GM19240 (cell line): ENCODE measurements at regions not wholly inside any gene's neighbourhood (a gene's known extent, or its start where the extent isn't known, plus 50 kb on each side); places are given as distances from the start of the nearest gene placed in this dataset.
"Not testable (repeated sequence)": the region's sequence is repeated elsewhere in the genome, so short reads cannot be mapped to it uniquely, and the experiment has no call there.

ENCODE experiments used
- DNase-seq: peaks from one replicate; pipeline ENCODE4 v3.0.0; 2011; ENCODE audit warnings: low spot score; ENCODE audit not compliant: insufficient read length

DNA sequence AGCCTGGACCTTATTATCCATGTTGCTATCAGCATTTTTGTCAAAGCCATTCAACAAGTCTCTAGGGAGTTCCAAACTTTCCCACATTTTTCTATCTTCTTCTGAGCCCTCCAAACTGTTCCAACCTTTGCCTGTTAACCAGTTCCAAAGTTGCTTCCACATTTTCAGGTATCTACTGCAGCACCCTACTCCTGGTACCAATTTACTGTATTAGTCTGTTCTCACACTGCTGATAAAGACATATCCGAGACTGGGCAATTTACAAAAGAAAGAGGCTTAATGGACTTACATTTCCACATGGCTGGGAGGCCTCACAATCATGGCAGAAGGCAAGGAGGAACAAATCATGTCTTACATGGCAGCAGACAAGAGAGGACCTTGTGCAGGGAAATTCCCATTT lies 416.2 kb downstream of the LRRC70 start:
- not testable (repeated sequence) for DNase-seq

DNA sequence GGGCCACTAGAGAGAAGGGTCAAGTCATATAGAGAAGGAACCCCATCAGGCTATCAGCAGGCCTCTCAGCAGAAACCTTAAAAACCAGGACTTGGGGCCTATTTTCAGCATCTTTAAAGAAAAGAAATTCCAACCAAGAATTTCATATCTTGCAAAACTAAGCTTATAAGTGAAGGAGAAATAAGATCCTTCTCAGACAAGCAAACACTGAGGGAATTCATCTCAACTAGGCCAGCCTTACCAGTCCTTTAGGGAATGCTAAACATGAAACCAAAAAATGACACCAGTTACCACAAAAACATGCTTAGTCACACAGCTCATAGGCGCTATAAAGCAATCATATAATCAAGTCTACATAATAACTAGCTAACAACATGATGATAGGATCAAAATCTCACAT lies 407.1 kb downstream of the LRRC70 start:
- DNase-seq = no peak

DNA sequence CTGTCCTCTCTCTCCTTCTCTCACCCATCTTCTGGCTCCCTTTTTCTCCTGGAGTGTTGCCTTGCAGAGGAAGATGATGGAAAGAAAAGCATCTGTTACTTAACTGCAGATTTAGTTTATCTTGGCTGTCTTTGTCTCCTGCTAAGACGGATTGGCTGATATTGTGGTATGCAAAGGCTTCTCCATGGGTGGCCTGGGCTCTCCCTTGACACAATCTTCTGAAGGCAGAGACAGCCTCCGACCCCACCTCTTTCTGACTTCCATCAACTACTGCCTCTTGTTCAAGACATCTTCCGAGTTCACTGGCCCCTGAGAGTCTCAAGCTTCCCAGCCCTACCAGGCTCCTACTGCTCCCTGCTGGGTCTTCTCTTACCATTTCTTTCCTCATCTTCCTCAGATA lies 403.7 kb downstream of the LRRC70 start:
- DNase-seq = no peak

DNA sequence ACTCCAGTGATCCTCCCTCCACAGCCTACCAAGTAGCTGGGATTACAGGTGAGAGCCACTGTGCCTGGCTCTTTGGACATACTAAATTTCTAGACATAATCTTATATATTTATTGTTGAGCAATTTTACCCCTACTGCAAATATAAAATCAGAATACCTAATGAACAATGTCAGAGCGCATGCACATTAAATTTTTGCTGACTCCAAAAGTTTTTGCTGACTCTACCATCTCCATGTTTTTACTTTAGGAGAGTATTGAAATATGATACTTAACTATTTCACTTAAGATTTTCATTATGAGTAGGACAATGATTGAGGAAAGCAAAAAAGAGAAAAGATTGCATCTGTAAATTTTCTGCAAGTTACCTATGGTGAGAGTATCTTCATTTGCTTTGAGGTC lies 402.3 kb downstream of the LRRC70 start:
- no peak for DNase-seq

DNA sequence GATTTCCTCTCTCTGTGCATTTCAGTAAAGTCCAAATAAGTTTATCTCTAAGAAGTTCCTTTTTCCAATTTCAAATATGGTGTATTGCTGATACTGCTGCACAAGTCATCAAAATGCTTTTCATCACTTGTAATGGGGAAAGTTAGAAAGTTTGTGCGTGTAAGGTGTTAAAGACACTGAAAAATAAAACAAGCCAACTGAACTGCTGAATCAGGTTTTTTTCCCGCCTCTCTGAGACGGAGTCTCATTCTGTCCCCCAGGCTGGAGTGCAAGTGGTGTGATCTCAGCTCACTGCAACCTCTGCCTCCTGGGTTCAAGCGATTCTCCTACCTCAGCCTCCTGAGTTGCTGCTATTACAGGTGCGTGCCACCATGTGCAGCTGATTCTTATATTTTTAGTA lies 400.9 kb downstream of the LRRC70 start:
- no peak for DNase-seq

DNA sequence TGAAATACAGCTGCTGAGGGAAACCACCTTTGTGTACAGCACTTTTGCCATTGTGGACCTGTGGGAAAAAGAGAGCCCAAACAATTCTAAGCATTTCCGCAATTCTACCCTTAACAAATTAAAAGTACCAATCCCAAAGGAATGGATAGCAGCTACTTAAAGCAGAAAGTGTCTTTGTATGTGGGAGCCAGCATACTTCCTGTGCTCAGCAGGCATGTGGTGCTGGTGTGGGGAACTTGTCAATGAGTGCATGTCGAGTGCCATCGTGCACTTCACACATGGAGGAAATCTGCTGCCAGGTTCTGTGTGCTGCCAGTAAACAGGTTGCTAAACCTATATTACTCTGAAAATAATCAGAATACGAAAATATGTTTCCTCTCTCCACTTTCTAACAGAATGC lies 399.0 kb downstream of the LRRC70 start:
- no peak for DNase-seq

DNA sequence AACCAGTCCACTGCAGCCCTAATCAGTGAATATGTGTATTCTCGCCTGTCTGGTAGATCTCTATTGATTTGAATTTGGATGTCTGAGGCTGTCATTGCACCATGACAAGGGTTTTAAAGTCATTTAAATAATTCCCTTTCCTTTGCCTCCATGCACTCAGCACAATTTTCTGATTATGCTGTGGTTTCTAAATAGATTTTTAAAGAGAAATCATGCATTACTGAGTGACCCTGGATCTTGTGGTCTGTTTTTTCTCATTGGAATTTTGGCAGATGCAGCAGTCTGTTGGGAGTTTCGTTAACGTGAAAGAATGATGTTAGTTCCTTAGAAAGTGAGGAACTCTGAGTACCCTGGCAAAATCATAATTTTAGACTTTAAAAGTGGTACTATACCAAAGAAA lies 396.0 kb downstream of the LRRC70 start:
- DNase-seq = no peak

DNA sequence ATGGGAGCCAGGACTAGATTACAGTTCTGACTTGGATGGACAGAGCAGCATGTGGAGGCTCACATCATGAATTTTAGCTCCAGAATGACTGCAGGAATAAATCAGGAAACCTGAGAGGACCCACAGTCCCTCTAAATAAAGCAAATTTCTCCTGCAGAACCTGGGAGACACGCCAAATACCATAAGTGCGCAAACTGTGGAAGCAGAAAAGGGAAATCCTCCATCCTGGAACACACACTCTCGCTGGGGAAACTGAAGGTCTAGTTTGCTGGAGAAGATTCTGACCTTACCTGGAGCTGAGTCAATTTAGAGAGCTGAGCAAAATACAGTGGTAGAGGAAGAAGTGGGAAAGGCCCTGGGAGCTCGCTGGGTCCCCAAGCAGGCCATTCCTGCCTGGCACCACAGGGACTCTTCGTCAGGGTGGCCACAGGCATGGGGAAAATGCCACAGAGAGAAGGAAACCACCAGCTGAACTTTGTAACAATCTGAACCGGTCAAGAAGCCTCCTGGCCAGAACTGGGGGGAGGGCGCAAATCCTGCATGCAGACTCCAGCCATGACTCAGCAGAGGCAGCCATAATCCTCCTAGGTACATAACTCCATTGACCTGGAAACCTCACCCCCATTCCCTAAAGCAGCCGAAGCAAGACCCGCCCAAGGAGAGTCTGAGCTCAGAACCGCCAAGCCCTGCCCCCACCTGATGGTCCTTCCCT lies 390.9 kb downstream of the LRRC70 start:
- DNase-seq = no peak

DNA sequence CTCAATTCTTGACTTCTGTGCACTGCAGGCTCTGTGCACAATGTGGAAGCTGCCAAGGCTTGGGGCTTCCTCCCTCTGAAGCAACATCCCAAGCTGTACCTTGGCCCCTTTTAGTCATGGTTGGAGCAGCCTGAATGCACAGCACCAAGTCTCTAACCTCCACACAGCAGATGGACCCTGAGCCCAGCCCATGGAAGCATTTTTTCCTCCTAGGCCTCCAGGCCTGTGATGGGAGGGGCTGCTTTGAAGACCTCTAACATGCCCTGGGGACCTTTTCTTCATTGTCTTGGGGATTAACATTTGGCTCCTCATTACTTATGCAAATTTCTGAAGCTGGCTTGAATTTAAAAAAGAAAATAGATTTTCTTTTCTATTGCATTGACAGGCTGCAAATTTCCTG lies 385.8 kb downstream of the LRRC70 start:
- DNase-seq = no peak

DNA sequence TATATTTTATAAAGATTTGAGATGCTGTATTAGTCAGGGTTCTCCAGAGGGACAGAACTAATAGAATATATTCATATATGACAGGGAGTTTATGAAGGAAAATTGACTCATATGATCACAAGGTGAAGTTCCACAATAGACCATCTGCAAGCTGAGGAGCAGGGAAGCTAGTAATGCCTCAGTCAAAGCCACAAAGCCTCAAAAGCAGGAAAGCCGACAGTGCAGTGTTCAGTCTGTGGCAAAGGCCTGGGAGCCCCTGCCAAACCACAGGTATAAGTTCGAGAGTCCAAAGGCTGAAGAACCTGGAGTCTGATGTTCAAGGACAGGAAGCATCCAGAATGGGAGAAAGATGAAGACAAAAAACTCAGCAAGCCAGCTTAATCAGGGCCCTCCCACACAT lies 382.2 kb downstream of the LRRC70 start:
- no peak for DNase-seq

DNA sequence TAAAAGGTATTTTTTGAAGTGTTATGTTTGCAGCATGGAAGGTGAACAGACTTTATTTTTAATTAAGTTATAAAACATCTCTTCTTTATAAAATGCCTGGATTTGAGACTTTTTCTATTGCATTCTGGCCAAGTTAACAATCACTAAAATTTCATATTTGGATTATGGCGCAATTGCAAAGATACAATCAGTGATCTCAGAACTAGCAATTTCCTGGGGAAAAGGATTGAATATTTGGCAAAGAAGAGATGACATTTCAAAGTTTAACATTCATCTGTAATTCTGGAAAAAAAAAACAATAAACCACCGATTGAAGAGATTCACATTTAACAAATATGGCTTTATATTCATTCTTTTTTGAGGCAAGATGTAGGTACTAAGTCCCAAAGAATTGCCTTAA lies 378.0 kb downstream of the LRRC70 start:
- DNase-seq = no peak

DNA sequence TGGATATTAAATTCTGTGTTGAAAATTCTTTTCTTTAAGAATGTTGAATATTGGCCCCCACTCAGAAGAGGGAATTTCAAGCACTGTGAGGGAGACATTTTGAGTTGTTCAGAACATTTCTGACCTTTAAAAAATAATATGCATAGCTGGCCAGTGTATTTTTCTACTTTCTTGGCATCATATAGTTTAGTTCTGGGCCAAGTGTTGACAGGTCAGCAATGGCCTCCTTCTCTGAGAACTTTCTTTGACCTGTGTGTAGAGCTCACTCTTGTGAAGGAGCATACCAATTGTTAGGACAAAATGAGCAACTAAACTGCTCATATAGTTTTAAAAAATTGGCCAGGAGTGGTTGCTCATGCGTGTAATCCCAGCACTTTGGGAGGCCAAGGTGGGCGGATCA lies 376.0 kb downstream of the LRRC70 start:
- DNase-seq = no peak

DNA sequence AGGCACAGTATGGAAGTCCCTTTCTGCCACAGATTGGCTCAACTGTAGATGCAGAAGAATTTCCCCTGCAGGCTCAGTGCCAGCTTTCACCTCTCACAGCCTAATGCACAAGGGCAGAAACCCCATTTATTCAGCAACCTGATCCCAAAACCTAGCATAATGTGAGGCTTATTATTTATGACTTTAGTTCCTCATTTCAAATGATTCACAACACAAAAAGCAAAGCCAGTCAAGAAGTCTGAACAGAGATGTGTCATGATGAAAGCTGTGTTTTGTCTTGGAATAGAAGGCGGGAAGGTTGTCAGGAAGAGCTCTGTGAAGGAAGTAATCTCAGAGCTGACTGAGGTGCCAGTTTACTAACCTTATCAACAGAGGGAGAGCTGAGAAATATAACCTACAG lies 369.7 kb downstream of the LRRC70 start:
- no peak for DNase-seq

DNA sequence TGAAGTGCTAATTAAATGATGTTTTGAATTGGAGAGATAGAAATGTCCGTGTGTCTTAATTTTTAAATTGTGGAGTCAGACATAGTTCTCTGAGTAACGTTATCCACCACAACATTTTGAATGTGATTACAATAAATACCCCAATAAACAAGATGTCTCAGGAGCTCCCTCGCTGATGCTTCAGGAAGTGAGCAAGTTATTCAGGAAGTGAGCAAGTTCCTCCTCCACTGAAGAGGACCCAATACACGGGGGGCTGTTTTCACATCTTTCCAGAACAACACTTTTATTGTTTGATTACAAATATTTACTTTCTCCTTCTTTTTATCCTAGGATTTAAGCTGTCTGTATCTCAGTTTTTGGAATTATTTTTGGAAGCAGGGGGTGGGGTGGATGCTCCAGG lies 363.8 kb downstream of the LRRC70 start:
- DNase-seq = no peak

DNA sequence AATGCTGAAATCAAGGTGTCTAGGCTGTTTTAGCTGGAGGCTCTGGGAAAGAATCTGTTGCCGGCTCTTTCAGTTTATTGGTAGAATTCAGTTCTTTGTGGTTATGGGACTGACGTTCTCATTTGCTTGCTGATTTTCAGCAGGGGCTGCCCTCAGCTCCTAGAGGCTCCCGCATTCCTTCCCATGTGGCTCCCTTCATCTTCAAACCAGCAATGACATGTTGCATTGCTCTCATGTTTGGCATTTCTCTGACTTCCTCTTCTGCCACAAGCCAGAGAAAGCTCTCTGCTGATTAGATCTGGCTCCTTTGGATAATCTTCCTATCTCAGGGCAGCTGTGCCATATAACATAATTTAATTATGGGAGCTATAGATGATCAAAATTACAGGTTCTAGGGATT lies 360.3 kb downstream of the LRRC70 start:
- no peak for DNase-seq

DNA sequence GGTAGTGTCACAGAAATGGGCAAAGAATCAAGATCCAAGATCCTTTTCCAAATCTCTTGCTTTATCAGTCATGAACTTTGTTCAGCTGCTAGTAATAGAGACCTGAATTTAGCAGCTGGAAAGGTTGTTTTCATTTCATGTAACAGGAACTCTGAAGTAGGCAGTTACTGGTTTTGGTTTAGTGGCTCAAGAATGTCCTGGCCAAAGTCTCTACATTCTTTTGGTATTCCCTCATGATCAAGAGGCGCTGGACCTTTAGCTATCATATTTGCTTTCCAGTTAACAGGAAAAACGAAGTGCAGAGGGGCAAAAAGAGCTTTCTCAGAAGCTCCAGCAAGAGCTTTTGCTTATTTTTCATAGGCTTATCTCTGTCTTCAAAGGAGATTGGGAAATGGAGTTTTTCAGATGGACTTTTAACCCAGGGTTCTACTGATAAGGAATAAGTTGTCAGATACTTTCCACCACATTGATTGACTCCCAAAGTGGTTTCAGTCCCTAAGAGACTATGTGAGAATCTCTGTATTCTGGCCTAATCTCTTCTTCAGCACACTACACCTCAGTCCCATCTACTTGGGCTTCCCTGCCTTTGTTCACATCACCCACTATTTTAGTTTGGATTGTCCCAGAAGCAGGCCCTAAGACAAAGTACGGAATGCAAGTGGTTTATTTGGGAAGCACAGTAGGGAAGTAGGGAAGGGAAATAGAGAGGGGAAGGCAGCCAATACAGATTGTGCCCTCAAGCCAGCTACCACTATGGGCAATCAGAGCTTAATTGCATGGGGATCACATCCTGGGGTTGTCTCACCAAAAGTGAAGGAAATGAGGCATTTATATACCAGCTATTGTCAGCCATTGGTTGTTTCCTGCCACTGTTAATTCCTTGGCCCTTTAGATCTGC lies 359.3 kb downstream of the LRRC70 start:
- DNase-seq = no peak

DNA sequence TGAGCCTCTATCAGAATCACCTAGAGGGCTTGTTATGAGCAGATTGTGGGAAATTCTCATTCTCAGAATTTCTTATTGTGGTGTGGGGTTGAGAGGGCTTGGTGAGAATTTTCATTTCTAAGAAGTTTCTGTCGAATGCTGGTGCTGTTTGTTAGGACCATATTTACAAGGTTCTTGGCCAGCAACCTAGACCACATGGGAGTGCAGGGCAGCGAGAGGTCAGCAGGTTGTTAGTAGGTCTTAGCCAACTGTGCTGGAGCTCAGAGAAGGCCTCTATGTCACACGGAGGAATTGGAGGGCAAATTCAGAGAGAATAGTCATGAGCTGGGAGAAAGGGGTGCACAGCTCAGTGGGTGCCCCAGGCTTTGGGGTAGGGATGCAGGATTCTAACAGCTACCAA lies 357.0 kb downstream of the LRRC70 start:
- no peak for DNase-seq

DNA sequence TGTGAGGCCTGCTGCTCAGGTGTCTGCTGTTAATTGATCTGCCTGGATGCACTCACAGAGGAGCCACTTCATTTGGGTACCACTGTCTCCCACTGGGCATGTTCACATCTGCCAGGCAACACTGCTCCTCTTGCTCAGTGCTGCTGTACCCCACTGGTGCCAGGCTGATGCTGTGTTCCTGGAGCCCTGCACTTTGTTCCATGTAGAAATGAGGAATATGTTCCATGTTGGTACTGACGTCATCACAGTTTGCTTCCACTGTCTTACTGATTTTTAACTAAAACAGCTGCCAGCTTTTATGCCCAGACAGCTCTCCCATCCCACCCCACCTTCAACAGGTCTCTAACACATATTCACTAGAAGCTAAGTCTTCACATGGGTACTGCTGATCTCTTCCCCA lies 355.7 kb downstream of the LRRC70 start:
- DNase-seq = no peak

DNA sequence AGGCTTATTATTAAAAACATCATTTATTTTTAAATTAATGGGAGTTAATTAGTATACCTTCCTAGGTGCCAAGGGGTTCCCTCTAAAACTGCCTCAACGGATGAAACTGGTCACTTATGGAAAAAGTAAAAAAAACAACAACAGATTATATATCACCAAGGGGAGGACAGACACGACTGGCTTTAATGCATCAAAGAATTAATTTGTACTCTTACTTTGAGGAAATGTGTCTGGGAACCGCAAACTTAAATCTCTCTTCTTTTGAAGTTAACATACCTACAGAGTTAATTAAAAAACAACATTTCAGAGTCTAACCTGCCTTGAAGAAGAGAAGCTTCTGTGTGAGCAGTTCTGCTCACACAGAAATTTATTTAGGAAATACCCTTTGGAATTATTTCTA lies 354.6 kb downstream of the LRRC70 start:
- no peak for DNase-seq

DNA sequence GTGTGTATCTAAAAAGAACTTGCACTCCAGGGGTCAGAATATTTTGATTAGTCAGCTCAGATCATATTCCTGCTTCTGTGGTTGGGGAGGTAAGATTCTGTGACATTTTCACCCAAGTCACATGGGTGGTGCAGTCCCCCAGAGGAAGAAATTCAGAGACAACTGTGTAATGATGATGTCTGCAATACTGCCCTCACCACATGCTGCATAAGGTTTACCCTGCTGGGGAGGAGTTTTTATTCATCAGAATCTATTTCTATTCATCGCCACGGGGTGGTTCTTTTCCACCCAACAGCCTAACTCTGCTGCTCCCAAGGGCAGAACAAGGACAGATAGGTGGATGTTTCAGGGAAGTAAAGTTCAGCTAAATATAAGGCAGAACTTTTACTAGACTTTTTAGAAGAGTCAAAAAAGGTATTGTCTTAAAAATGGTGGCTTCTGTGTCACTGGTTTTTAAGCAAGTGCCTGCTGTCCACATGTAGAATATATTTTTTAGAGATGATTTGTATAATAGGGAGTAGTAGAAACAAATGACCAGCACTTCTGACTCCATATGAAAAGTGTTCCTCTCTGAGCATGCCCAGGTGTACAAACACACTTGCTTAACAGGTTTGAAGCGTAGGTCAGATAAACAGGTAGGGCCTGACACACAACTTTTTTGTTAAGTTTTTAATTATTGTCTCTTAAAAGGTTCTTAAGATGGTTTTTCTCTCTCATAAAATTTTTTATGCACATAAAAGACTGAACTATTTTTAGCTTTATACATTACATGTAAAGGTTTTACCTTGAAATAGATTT lies 352.7 kb downstream of the LRRC70 start:
- no peak for DNase-seq

DNA sequence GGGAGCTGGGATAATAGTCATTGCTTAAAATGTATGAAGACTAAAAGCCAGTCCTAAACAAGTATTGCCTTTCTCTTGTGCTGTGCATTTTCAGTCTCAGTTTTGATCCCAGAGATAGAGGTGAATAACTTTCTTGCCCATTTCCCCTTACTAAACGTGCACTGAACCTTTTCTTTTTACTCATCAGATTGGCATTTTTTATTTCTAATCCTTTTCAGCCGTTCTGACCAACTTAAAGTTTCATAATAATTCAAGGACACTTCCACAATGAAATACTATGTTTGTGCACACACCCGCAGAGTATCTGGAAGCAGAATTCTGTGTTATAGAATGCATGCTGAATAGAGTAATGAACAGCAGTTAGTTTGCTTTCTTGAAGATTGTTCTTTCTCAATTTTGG lies 343.6 kb downstream of the LRRC70 start:
- DNase-seq = no peak

DNA sequence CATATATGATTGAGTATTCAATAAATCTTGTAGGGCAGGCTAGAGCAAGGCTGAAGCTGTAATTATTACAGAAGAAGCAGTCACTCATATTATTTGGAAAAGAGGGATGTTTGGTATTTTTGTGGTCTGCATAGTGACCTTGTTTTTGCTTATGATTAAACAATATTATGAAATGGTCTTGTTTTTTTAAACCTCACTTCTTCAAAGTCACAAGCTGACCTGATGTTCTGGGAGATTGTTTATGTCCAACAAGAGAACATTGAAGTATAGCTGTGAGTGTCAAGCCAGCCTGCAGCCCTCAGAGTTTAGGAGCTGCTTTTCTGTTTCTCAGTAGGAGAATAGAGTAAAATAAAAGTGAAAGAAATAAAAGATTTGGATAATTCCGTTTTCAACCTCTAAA lies 342.2 kb downstream of the LRRC70 start:
- DNase-seq = no peak
